ENCODE measurements at regions not wholly inside any gene's neighbourhood (a gene's known extent, or its start where the extent isn't known, plus 50 kb on each side); places are given as distances from the start of the nearest gene placed in this dataset.
"Not testable (repeated sequence)": the region's sequence is repeated elsewhere in the genome, so short reads cannot be mapped to it uniquely, and the experiment has no call there.

DNA sequence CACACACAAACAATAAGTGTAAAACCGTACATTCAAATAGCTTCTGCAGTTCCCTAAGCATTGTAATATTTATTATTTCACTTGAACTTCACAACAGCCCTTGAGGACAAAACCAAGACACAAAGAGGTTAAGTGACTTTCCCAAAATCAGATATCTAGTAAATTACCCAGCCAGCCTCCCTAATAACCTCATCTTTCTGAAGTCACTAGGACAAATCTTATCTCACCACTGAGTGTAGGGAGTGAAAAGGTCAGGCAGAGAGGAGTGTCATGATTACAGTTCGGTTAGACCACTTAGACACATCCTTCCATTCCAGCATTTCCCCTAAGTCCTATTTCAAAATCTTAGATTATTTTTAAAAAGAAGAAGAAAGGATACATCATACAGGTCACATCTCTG lies 377.3 kb upstream of the NFIA start:
- DNase-seq = no peak

- no peak for DNase-seq
Measured at GRCh38 chr1:60703155-60703554, 379.2 kb upstream of the NFIA start.

- no peak for DNase-seq
Measured at GRCh38 chr1:60699325-60699724, 383.0 kb upstream of the NFIA start.

DNA sequence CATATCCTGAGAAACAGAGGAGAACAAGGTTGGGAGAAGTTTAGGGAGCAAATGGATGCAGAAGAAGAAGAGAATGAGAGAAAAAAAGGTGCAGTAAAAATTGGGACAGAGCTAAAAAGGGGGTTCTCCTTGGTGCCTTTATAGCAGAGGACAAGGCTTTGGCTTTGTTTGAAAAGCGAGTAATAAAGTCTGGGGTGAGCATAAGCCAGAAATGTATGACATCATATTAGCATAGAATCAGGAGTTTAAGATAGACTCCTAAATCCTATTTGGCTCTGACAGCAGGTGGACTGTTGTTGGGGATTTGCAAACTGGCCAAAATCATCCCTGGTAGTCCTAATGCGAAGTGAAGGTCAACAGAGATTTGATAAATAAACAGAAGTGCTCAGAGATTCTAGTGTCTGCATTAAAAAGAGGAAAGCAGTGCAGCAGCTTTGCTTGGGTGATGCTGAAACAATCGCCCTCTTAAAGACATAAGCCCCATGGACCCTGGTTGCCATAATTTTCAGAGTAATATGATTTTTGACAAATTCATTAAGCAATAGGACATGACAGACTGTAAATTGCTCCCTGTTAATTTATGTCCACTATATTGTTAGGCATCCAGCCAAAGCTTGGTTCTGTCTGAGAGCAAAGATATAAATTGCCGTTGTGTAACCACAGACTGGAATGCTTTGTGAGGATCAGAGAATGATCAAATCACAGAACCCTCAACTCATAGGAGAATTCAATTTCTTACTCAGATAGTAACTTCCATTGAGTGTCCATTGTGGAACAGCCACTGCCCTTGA lies 385.0 kb upstream of the NFIA start:
- DNase-seq = no peak

DNA sequence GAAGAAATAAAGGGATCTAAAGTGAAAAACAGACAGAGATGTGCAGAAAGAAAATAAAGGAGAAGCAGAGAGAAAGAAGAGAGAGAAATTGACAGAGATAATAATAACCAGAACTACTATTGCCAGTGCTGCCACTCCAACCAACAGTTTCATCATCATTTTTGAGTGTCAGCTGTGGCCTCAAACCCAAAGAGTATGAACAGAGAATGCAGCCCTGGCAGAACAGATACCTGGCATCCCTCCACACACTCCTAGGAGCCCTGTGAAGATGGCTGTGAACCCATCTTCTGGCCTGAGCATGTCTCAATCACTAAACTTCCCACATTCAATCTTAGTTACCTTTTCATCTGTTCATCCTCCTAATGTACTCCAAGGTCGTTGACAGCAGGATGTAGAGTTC lies 385.8 kb upstream of the NFIA start:
- DNase-seq = no peak

DNA sequence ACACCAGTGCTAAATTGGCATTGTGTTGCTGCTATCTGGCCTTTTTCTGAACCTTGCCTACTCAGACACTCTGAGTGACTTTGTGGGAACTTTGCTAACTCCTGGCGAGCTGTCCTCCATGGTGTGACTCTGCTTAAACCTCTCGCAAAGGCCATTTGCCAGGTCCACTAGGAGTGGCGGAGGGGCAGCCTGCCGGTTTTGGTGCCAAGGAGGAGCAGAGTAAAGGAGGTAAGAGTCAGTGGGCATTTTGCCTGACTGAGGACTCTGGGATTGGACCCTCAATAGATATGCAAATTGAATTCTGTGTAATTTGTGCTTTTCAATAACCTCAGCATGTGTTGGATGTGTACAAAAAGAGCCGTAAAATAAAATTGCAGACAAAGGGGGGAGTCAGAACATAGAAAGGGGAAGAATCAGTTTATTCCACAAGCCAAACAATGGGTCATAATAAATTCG lies 386.6 kb upstream of the NFIA start:
- DNase-seq = no peak

DNA sequence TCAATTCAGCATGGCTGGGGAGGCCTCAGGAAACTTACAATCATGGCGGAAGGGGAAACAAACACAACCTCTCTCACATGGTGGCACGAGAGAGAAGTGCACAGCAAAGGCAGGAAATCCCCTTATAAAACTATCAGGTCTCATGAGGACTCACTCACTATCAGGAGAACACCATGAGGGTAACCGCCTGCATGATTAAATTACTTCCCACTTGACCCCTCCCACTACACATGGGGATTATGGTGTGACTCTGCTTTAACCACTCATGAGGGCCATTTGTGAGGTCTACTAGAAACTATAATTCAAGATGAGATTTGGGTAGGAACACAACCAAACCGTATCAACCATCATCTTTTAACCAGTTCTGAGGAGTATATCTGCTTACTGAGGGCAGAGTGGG lies 387.4 kb upstream of the NFIA start:
- DNase-seq = no peak

- no peak for DNase-seq
Measured at GRCh38 chr1:60692031-60692430, 390.3 kb upstream of the NFIA start.

DNA sequence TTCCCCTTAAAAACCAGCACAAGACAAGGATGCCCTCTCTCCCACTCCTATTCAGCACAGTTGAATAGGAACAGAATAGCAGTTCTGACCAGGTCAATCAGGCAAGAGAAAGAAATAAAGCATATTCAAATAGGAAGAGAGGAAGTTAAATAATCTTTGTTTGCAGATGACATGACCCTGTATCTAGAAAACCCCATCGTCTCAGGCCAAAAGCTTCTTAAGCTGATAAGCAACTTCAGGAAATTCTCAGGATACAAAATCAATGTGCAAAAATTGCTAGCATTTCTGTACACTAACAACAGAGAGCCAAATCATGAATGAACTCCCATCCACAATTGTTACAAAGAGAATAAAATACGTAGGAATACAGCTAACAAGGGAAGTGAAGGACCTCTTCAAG lies 394.1 kb upstream of the NFIA start:
- DNase-seq = not testable (repeated sequence)

- DNase-seq = no peak
Measured at GRCh38 chr1:60681095-60681860, 401.1 kb upstream of the NFIA start.

DNA sequence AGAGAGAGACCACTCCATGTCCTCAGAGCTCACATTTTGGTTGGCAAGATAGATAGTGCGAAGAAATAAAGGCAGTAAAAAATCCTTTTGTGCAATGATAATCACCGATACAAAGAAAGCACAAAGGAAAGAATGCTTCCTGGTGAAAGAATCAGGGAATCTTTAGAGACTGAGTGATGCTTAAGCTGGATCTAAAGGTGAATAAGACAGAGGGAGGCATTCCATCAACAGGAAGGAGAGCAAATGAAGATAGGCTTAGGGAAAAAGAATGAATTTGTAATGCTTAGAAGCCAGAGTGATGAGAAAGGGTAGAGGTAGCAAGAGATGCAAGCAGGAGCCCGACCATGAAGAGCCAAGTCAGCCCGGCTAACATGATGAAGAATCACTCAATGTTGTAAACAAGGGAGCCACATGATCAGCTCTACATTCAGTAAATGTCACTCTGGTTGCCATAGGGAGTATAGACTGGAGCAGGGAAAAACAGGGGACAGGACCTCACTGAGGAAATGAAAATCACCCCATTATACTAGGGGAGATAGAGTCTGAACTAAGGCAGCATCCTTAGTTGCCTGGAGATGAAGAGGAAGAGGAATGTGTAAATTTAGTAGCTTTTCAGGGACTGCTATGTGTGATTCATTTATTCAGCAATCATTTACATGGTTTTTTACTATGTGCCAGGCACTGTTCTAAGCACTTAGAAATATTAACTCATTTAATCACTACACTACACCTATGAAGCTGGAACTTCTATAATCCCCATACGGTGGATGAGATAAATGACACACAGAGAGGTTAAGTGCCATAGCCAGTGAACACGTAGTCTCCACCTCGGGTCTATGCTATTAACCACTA lies 402.6 kb upstream of the NFIA start:
- no peak for DNase-seq

GRCh38 chr1:60678802-60679201 lies 403.6 kb upstream of the NFIA start:
- DNase-seq = no peak

DNA sequence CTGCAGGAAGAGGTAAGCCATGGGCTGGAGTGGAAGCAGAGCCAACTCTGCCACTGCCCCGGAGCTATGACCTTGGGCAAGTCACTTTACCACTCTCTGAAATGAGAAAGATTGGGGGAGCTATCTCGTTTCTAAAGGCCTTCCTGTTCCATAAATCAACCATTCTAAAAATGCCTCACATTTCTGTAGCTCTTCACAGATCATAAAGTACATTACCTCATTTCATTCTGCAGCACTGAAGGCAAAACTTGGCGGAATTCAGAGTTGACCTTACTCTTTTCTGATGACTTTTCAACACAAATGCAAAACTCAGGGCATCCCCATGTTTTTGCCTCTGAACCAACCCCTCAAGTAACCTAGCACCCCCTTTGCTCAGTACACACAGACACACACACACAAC lies 404.0 kb upstream of the NFIA start:
- DNase-seq = no peak

DNA sequence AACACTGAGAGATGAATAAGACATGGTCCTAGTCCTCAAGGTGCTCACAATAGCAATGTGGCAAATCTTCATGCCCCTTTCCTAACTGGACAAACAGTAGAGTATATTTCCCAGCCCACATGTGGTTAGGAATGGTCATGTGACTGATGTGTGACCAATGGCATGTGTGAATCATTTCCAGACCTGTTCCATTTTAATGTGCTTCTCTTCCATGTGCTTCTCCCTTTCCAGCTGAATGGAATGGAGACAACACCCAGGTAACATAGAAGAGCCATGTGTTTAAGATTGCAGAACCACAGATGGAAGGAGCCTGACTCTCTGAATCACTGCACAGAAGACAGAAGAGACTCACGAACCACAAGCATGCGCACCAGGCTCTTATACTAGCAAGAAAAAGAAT lies 409.9 kb upstream of the NFIA start:
- no peak for DNase-seq

DNA sequence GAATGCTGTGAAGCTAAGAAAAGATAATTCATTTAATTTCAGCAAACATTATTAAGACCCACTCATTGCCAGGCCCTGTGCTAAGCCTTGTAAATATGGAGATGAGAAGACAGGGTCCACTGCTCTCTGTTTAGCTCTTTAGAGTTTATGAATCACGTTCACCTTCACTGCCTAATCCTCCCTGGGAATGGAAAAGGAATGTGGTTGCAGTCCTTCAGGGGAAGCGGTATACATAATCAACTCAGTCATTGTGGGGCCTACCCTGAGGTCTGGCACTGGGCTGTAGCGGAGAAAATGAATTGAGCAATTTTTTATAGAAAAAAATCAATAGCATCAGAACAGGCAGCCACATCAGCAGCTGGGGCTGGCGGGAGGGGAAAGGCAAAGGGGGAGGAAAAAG lies 412.1 kb upstream of the NFIA start:
- no peak for DNase-seq

DNA sequence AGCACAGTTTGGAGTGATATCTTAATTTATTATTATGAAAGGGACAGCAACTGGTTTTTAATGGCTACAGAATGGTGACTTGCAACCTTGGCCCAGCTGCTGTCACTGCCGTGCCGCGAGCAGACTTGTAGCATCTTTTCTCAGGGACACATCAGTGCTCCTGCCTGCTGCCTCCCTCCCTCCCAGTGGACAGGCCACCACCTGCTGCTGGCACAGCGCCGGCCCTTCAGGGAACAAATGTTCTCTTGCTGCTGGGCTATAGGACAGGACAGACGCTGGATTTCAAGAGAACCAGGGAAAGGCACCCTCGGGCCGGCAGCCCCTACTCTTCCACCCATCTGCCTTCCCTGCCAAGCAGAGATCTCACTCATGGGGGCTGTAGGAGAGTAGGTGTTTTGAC lies 413.8 kb upstream of the NFIA start:
- peak; percentile 21 for DNase-seq

DNA sequence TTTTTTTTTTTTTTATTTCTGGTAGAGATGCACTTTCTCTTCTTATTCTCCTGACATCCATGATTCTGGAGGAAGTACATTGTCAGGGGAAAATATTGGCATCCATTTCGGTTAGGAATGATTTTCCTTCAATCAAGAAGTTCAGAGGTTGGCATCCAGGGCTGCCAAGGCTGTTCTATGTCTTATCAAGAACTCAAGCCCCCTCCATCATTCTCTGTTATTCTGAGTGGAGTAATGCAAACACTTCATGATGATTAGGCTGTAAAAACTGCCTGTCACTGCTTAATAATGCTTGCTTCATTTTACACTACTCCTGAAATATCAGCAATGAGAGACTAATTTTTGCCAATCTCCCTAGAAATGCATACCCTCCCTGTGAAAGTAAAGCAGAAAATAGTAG lies 417.1 kb upstream of the NFIA start:
- no peak for DNase-seq

DNA sequence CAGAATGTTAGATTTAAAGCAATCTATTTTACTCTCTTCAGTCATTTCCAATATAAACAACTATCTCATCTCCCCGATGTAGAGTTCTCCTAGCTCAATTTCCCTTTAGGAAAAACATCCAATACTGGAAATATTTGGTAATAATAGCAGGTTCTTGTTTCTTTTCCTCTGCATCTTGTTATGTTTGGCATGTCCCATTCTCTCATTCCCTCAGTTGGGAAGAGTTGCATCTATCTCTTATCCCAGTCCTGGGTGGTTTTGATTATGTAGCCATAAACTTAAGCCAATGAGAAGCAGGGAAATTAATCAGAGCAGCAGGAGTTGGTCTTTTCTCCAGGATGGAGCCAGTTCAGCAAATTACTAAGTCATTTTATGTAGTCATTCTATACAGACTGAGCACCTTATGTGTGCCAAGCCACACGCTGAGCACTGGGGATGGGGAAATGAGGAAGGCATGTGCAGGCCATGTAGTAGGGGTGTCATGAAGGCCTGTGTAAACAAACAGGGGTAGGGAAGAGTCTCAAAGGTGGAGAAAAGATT lies 418.2 kb upstream of the NFIA start:
- DNase-seq = no peak

GRCh38 chr1:60662486-60663044 lies 419.8 kb upstream of the NFIA start:
- DNase-seq = no peak

GRCh38 chr1:60657926-60658325 lies 424.4 kb upstream of the NFIA start:
- no peak for DNase-seq

DNA sequence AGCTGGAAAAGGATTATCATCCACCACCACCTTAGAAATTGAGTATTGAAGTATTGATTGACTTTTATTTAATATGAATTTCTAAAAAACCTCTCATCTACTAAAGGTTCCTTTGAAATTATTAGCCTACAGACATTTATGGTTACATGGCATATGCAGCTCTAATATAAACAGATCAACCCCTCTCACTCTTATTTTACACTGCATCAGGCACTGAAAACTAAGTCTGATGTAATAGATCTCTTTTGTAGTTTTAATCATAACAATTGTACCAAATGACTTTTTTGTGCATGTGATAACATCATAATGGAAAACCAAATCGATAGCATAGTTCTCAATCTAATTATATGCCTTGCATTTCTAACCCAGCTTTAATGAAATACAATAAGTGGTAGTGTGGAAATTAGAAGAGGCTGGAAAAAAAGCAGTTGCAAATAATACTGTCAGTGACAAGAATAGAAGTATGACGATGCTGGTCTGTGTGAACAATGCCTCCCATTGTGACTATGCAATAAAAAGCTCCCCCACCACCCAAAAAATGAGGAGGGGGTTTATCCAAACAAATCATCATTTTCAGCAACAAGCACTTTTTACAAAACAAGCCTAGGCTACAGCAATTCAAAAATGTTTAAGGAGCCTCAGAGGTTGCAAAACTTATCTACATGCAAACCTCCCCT lies 426.5 kb upstream of the NFIA start:
- DNase-seq = no peak

GRCh38 chr1:60640033-60640551 lies 442.3 kb upstream of the NFIA start:
- not testable (repeated sequence) for DNase-seq
